ENCODE measurements at regions not wholly inside any gene's neighbourhood (a gene's known extent, or its start where the extent isn't known, plus 50 kb on each side); places are given as distances from the start of the nearest gene placed in this dataset.

- ChIA-PET POLR2A (no interaction called here), CTCF (no interaction called here)
- no peak overlapping the region for H3K4me3 ChIP-seq (ENCODE audit: low read depth, low read length)
- TF ChIP-seq CTCF (IDR thresholded peaks at IDR 0.05; ENCODE audit: insufficient read depth, low read length, missing control alignments): no peak
- no peak for DNase-seq (ENCODE audit: low read depth, low spot score)
Measured at GRCh38 chr5:153116916-153117315, 373.6 kb upstream of the GRIA1 start.

- POLR2A ChIA-PET: no interaction called here
- TF ChIP-seq CTCF (IDR thresholded peaks at IDR 0.05; ENCODE audit: insufficient read depth, low read length, missing control alignments): no peak
- CTCF ChIA-PET: interaction anchor here (0.7 kb wide), 1 partner anchor 97 kb away, joined by 3 read pairs; no protein-coding TSS in a partner anchor
- H3K4me3 ChIP-seq (ENCODE audit: low read depth, low read length): no peak overlapping the region
- no peak for DNase-seq (ENCODE audit: low read depth, low spot score)
Measured at GRCh38 chr5:153118018-153118417, 372.5 kb upstream of the GRIA1 start.

- H3K4me3 ChIP-seq (ENCODE audit: low read depth, low read length): no peak overlapping the region
- TF ChIP-seq CTCF (IDR thresholded peaks at IDR 0.05; ENCODE audit: insufficient read depth, low read length, missing control alignments): no peak
- DNase-seq (ENCODE audit: low read depth, low spot score): no peak
- ChIA-PET CTCF (interaction anchor here (1.4 kb wide), 1 partner anchor 26 kb away, joined by 4 read pairs; no protein-coding TSS in a partner anchor), POLR2A (no interaction called here)
Measured at GRCh38 chr5:153122403-153122802, 368.1 kb upstream of the GRIA1 start.

- no peak for TF ChIP-seq CTCF (IDR thresholded peaks at IDR 0.05; ENCODE audit: insufficient read depth, low read length, missing control alignments)
- no peak for DNase-seq (ENCODE audit: low read depth, low spot score)
- ChIA-PET POLR2A (no interaction called here), CTCF (interaction anchor here (2.1 kb wide), 1 partner anchor 18 kb away, joined by 5 read pairs; no protein-coding TSS in a partner anchor)
- no peak overlapping the region for H3K4me3 ChIP-seq (ENCODE audit: low read depth, low read length)
Measured at GRCh38 chr5:153130296-153130695, 360.2 kb upstream of the GRIA1 start.

GRCh38 chr5:153135411-153135810 is 355.1 kb upstream of the GRIA1 start:
- DNase-seq (ENCODE audit: low read depth, low spot score): no peak
- ChIA-PET POLR2A (no interaction called here), CTCF (interaction anchor here (0.9 to 3.7 kb wide), 2 partner anchors 13 to 340 kb away, joined by 3 to 25 read pairs; no protein-coding TSS in a partner anchor)
- H3K4me3 ChIP-seq (ENCODE audit: low read depth, low read length): no peak overlapping the region
- TF ChIP-seq CTCF (IDR thresholded peaks at IDR 0.05; ENCODE audit: insufficient read depth, low read length, missing control alignments): no peak

- ChIA-PET POLR2A (no interaction called here), CTCF (interaction anchor here (3.7 kb wide), 1 partner anchor 11 kb away, joined by 25 read pairs; no protein-coding TSS in a partner anchor)
- H3K4me3 ChIP-seq (ENCODE audit: low read depth, low read length): no peak overlapping the region
- no peak for DNase-seq (ENCODE audit: low read depth, low spot score)
- no peak for TF ChIP-seq CTCF (IDR thresholded peaks at IDR 0.05; ENCODE audit: insufficient read depth, low read length, missing control alignments)
Measured at GRCh38 chr5:153136910-153137614, 353.4 kb upstream of the GRIA1 start.
